Spleen (tissue), 7 donors: ENCODE measurements at regions not wholly inside any gene's neighbourhood (a gene's known extent, or its start where the extent isn't known, plus 50 kb on each side); places are given as distances from the start of the nearest gene placed in this dataset.

ENCODE experiments used
- POLR2AphosphoS5 ChIP-seq, 3 donors: sonication (generic); formaldehyde crosslinking; IDR thresholded peaks; one replicate each; pipeline ENCODE4 v1.5.1; 2017; ENCODE audit warnings: antibody characterized with exemption in 3 of 3
- TF ChIP-seq, protein P1 (sequence below), 11 experiments: fragments of 200-600 bp in 7 of 11; fragments of 450-650 bp in 4 of 11; sonication (generic) in 4 of 11; IDR thresholded peaks in 8 of 11; conservative IDR thresholded peaks in 3 of 11; 1 replicate in 7 of 11; 2 replicates in 4 of 11; pipeline versions ENCODE4 v1.4.0 to v1.8.0; 2016 to 2021; ENCODE audit warnings: antibody characterized with exemption in 11 of 11, inconsistent platforms in 4 of 11, mild to moderate bottlenecking in 1 of 11
- donor health status: DM: no; HTN: no; CAD: no; lungs with moderate emphysema.
- donor health status: DM: no; HTN: no; CAD: no.
- donor health status: DM: no; HTN: no; CAD: no.

DNA sequence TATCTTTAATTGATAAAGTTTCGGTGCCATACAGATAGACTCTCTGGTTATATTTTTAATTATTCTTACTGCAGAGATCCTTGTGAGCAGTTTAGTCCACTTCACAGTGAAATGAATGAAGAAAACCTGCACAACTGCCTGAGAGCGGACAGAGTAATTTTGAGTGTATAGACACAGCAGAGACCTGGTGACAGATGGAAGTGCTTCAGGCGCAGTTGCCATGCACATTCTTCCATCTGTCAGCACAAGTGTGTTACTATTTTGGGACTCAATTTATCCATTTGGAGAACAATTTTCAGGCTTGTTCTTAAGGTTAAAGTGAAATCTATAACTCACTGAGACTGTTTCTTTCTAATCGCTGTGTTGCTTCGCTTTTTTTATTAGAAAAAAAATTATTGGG, 147.8 kb upstream of the SPHKAP start:
- TF ChIP-seq, protein P1, sequence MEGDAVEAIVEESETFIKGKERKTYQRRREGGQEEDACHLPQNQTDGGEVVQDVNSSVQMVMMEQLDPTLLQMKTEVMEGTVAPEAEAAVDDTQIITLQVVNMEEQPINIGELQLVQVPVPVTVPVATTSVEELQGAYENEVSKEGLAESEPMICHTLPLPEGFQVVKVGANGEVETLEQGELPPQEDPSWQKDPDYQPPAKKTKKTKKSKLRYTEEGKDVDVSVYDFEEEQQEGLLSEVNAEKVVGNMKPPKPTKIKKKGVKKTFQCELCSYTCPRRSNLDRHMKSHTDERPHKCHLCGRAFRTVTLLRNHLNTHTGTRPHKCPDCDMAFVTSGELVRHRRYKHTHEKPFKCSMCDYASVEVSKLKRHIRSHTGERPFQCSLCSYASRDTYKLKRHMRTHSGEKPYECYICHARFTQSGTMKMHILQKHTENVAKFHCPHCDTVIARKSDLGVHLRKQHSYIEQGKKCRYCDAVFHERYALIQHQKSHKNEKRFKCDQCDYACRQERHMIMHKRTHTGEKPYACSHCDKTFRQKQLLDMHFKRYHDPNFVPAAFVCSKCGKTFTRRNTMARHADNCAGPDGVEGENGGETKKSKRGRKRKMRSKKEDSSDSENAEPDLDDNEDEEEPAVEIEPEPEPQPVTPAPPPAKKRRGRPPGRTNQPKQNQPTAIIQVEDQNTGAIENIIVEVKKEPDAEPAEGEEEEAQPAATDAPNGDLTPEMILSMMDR (IDR thresholded peaks at IDR 0.05 in 8 of 11, conservative IDR thresholded peaks at IDR 0.05 in 3 of 11): no peak
- TF ChIP-seq POLR2AphosphoS5 (IDR thresholded peaks at IDR 0.05): no peak
